ENCODE measurements at regions not wholly inside any gene's neighbourhood (a gene's known extent, or its start where the extent isn't known, plus 50 kb on each side); places are given as distances from the start of the nearest gene placed in this dataset.

DNA sequence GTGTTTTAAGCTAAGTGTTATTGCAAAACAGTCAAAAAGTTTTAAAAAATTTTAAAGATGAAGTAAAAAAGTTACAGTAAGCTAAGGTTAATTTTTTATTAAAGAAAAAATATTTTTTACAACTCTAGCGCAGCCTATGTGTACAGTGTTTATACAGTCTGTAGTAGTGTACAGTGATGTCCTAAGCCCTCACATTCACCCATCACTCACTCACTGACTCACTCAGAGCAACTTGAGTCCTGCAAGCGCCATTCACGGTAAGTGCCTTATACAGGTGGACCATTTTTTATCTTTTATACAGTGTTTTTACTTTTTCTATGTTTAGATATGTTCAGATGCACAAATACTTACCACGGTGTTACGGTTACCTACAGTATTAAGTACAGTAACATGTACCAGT is 83.4 kb upstream of the STMND1 start:
- CTCF ChIA-PET (ENCODE audit: low intra/inter-chr PET ratio) = no interaction called here
- Histone ChIP-seq H3K4me2 (ENCODE audit: insufficient read depth, low read length) (no peak overlapping the region), H3K36me3 (ENCODE audit: control insufficient read depth, insufficient read depth, low read length) (no peaks in the 10 kb centered on the region), H2AFZ (ENCODE audit: low read depth, low read length) (no peak overlapping the region), H3K9me3 (replicated peaks; ENCODE audit: control insufficient read depth, insufficient read depth, low read depth, low read length) (0 out of 2 replicates have a peak, but pooled peaks cover 2% of the 10 kb centered on the region), H3K9ac (ENCODE audit: insufficient read depth in 1 of 2, low read depth in 2 of 2, low read length in 2 of 2) (no peak overlapping the region), H4K20me1 (replicated peaks; ENCODE audit: control insufficient read depth, insufficient read depth, low read length) (no peaks in the 10 kb centered on the region), H3K79me2 (ENCODE audit: control insufficient read depth, insufficient read depth, low read length) (no peaks in the 10 kb centered on the region), H3K9me1 (ENCODE audit: control insufficient read depth, insufficient read depth, low read length) (no peaks in the 10 kb centered on the region), H3K4me3 (no peak overlapping the region), H3K4me1 (replicated peaks in 1 of 2; ENCODE audit: control insufficient read depth in 2 of 2, insufficient read depth in 2 of 2, low read length in 2 of 2) (peaks cover 0 to 6% of the 10 kb centered on the region in 2 experiments; a peak in 1 of 5 replicates), H3K27me3 (ENCODE audit: control insufficient read depth in 2 of 2, insufficient read depth in 2 of 2, low read length in 2 of 2) (peaks cover 2 to 30% of the 10 kb centered on the region in 2 experiments; a peak in 3 of 5 replicates), H3K27ac (ENCODE audit: extremely low read depth, low read depth, low read length) (no peak overlapping the region)
- in situ Hi-C loops (cut with MboI) (no loop called here), intact Hi-C loops (cut with micrococcal nuclease) (no loop called here)
- ATAC-seq (no peak), DNase-seq (ENCODE audit: extremely low read depth in 1 of 4, low spot score in 3 of 4) (no peak), FAIRE-seq (no peak)
- POLR2A ChIA-PET = no interaction called here
- no TSS peak for BruUV-seq (replicated peaks)
- TF ChIP-seq, protein P1, sequence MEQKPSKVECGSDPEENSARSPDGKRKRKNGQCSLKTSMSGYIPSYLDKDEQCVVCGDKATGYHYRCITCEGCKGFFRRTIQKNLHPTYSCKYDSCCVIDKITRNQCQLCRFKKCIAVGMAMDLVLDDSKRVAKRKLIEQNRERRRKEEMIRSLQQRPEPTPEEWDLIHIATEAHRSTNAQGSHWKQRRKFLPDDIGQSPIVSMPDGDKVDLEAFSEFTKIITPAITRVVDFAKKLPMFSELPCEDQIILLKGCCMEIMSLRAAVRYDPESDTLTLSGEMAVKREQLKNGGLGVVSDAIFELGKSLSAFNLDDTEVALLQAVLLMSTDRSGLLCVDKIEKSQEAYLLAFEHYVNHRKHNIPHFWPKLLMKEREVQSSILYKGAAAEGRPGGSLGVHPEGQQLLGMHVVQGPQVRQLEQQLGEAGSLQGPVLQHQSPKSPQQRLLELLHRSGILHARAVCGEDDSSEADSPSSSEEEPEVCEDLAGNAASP (IDR thresholded peaks at IDR 0.05) = no peak
- no peak for TF ChIP-seq GTF2E2 (tag; IDR thresholded peaks at IDR 0.05)
- TF ChIP-seq, protein P2, sequence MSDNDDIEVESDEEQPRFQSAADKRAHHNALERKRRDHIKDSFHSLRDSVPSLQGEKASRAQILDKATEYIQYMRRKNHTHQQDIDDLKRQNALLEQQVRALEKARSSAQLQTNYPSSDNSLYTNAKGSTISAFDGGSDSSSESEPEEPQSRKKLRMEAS (CRISPR knock-in tag; IDR thresholded peaks at IDR 0.05) = no peak
- TF ChIP-seq RAD21 (CRISPR knock-in tag; conservative IDR thresholded peaks at IDR 0.05 in 1 of 2, IDR thresholded peaks at IDR 0.05 in 1 of 2) = no peak
- no peak for TF ChIP-seq ZNF408 (CRISPR knock-in tag; IDR thresholded peaks at IDR 0.05; ENCODE audit: low read depth)
- TF ChIP-seq HDAC1 (IDR thresholded peaks at IDR 0.05) = no peak
- no peak for TF ChIP-seq ZC3H4 (CRISPR knock-in tag; IDR thresholded peaks at IDR 0.05; ENCODE audit: borderline replicate concordance)
- no peak for TF ChIP-seq ELF4 (CRISPR knock-in tag; IDR thresholded peaks at IDR 0.05)
- no peak for TF ChIP-seq SIRT6 (IDR thresholded peaks at IDR 0.05; ENCODE audit: low read depth, low read length)
- WGBS (ENCODE audit: insufficient coverage, low coverage, missing lambda C conversion rate) = 1% methylated on average over 5 of the region's 5 CpGs

Measured in K562 (cell line).